Omental fat pad (tissue), 3 donors: ENCODE measurements at regions not wholly inside any gene's neighbourhood (a gene's known extent, or its start where the extent isn't known, plus 50 kb on each side); places are given as distances from the start of the nearest gene placed in this dataset.

Experiments used
- ATAC-seq: fragments of 150-250 bp; one replicate; pipeline ENCODE4 v1.9.1; 2016; ENCODE audit warnings: mild to moderate bottlenecking, moderate library complexity; ENCODE audit not compliant: low FRiP score
- DNase-seq: peaks from one replicate; pipeline ENCODE4 v3.0.0-alpha.2; 2019; ENCODE audit warnings: low spot score
- TF ChIP-seq, protein P1 (sequence below), 3 donors: fragments of 450-650 bp; IDR thresholded peaks; one replicate each; pipeline ENCODE4 v1.5.1; 2016 to 2017; ENCODE audit warnings: antibody characterized with exemption in 3 of 3, mild to moderate bottlenecking in 3 of 3, moderate library complexity in 2 of 3

DNA sequence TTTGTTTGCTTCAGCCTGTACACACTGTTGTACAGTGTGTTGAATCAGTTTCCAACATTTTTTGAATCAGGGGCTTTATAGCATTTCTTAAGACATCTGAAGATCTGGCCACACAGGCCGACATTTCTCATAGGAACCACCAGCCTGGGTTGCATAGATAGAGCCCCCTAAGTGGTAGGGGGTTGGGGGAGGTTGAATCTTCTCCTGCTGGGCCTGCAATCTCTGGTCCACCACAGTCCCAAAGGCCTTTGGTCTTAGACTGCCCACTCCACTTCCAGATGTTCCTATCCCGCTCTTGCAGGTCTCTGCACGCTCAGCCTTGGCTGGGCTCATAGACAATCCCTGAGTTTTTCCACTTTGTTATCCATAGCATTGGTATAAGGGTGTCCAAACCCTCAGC is 75.4 kb upstream of the HABP2 start:
- ATAC-seq: no peak
- no peak for DNase-seq
- TF ChIP-seq, protein P1, sequence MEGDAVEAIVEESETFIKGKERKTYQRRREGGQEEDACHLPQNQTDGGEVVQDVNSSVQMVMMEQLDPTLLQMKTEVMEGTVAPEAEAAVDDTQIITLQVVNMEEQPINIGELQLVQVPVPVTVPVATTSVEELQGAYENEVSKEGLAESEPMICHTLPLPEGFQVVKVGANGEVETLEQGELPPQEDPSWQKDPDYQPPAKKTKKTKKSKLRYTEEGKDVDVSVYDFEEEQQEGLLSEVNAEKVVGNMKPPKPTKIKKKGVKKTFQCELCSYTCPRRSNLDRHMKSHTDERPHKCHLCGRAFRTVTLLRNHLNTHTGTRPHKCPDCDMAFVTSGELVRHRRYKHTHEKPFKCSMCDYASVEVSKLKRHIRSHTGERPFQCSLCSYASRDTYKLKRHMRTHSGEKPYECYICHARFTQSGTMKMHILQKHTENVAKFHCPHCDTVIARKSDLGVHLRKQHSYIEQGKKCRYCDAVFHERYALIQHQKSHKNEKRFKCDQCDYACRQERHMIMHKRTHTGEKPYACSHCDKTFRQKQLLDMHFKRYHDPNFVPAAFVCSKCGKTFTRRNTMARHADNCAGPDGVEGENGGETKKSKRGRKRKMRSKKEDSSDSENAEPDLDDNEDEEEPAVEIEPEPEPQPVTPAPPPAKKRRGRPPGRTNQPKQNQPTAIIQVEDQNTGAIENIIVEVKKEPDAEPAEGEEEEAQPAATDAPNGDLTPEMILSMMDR (IDR thresholded peaks at IDR 0.05): no peak

DNA sequence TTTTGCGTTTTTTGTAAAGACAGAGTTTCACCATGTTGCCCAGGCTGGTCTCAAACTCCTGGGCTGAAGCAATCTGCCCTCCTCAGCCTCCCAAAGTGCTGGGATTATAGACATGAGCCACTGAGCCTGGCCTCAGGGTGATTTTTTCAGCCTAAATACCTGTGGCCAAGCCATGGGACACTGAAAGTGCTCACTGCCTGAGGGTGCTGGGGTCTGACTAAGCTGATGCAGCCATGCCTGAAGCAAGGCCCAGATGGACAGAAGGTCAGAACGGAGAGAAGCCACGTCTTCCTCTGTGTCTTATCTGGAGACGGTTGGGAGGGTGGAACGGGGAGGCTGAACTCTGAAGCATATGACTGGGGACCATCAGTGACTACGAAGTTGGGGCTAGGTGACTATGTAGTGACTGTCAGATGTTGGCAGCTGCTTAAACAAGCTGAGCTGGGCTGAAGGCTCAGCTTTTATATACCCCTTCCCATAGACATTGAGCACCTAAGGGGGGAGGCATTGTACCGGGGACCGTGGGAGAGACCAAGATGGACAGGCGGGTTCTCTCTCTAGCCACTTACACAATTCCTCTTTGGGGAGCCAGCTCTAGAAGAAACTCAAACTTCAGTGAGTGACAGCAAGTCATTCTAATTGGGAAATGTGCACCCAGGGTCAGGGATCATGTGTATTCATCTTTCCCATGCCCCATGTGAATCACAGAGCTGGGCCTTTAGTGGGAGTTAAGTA is 73.3 kb upstream of the HABP2 start:
- TF ChIP-seq, protein P1 (IDR thresholded peaks at IDR 0.05): no peak
- ATAC-seq: no peak

DNA sequence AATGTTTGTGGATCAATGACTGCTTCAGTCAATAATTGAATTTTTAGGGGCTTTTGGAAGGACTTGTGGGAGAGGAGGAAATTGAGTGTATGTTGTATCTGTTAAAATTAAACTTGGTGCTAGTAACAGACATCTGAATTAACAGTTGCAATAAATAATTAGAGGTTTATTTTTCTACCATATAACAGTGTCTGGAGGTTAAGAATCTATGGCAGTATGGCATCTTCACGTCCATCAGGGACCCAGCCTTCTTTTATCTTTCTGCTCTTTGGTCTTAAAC is 72.8 kb upstream of the HABP2 start:
- no peak for DNase-seq
- TF ChIP-seq, protein P1 (IDR thresholded peaks at IDR 0.05): no peak
- ATAC-seq: no peak

More for the DNA sequence above, 73.3 kb upstream of the HABP2 start:
- no peak for DNase-seq

GRCh38 chr10:113480851-113481502 is 71.9 kb upstream of the HABP2 start:
- no peak for ATAC-seq
- no peak for DNase-seq
- TF ChIP-seq, protein P1 (IDR thresholded peaks at IDR 0.05): no peak

GRCh38 chr10:113484487-113484886 is 68.4 kb upstream of the HABP2 start:
- ATAC-seq: no peak

GRCh38 chr10:113485736-113486135 is 67.1 kb upstream of the HABP2 start:
- ATAC-seq (no peak), DNase-seq (no peak)
- TF ChIP-seq, protein P1 (IDR thresholded peaks at IDR 0.05): no peak

More at GRCh38 chr10:113484487-113484886, 68.4 kb upstream of the HABP2 start:
- no peak for DNase-seq
- TF ChIP-seq, protein P1 (IDR thresholded peaks at IDR 0.05): no peak

DNA sequence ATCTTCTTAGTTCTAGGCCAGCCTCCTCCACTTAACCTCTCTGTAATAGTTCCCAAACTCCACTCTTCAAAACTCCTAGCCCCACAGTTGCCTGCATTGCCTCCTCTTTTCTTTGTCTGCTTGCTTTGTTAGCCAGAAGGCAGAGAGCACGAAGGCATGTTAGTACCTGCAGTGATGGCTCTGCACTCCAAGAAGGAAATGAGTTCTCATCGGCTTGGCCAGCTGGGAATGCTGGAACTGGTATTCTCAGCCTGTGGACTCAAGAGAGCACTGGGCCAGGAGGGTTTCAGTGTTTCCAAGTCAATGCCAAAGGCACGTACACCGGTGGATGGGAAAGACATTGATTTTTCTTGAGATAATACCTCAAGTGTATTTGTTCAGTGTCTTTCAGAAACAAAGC is 66.3 kb upstream of the HABP2 start:
- DNase-seq: no peak
- ATAC-seq: no peak
- TF ChIP-seq, protein P1 (IDR thresholded peaks at IDR 0.05): no peak
